HepG2 (cell line): ENCODE measurements at regions not wholly inside any gene's neighbourhood (a gene's known extent, or its start where the extent isn't known, plus 50 kb on each side); places are given as distances from the start of the nearest gene placed in this dataset.
A peak's percentile ranks its signal among the peaks of the same experiment; 100 is the strongest.

ENCODE experiments used
- KLF12 ChIP-seq: sonication (generic); formaldehyde crosslinking; IDR thresholded peaks from 2 replicates; pipeline ENCODE4 v1.4.0; 2020; ENCODE audit warnings: missing genetic modification reagents, borderline replicate concordance
- MAF1 ChIP-seq: sonication (generic); formaldehyde crosslinking; IDR thresholded peaks from 2 replicates; pipeline ENCODE4 v1.5.0; 2020; ENCODE audit warnings: missing genetic modification reagents, borderline replicate concordance
- NFKBIZ ChIP-seq: IDR thresholded peaks from 2 replicates; pipeline ENCODE4 v1.6.1; 2018; ENCODE audit warnings: missing genetic modification reagents, missing compliant biosample characterization
- NR3C1 ChIP-seq: sonication (generic); formaldehyde crosslinking; IDR thresholded peaks from 2 replicates; pipeline ENCODE4 v1.4.0; 2020; ENCODE audit warnings: missing genetic modification reagents
- RCOR2 ChIP-seq: IDR thresholded peaks from 2 replicates; pipeline ENCODE4 v1.6.1; 2016; ENCODE audit warnings: missing biosample characterization, missing genetic modification reagents
- SNAI1 ChIP-seq: sonication (generic); formaldehyde crosslinking; IDR thresholded peaks from 2 replicates; pipeline ENCODE4 v1.5.0; 2020; ENCODE audit warnings: mild to moderate bottlenecking, missing genetic modification reagents, borderline replicate concordance
- SRSF4 ChIP-seq: fragments of 200-400 bp; formaldehyde crosslinking; IDR thresholded peaks from one replicate; pipeline ENCODE4 v1.6.1; 2018; ENCODE audit warnings: mild to moderate bottlenecking, low read depth, low read length, moderate library complexity; ENCODE audit not compliant: poor library complexity, severe bottlenecking
- TCF12 ChIP-seq, 2 experiments: fragments of 450-650 bp in 1 of 2; sonication (generic) in 1 of 2; formaldehyde crosslinking in 1 of 2; IDR thresholded peaks; 2 replicates each; pipeline versions ENCODE4 v1.6.1 to v1.8.0; 2017 to 2022; ENCODE audit warnings: antibody characterized with exemption in 1 of 2, mild to moderate bottlenecking in 1 of 2, missing genetic modification reagents in 1 of 2, moderate library complexity in 1 of 2
- ZNF20 ChIP-seq: sonication (generic); formaldehyde crosslinking; IDR thresholded peaks from 2 replicates; pipeline ENCODE4 v1.4.0; 2020; ENCODE audit warnings: mild to moderate bottlenecking, moderate library complexity, missing genetic modification reagents
- ZNF253 ChIP-seq: sonication (generic); formaldehyde crosslinking; IDR thresholded peaks from 2 replicates; pipeline ENCODE4 v1.8.0; 2022; ENCODE audit warnings: mild to moderate bottlenecking, missing genetic modification reagents, borderline replicate concordance
- ZNF766 ChIP-seq: sonication (generic); formaldehyde crosslinking; IDR thresholded peaks from 2 replicates; pipeline ENCODE4 v1.5.0; 2020; ENCODE audit warnings: missing genetic modification reagents, borderline replicate concordance
- ZSCAN20 ChIP-seq: sonication (generic); formaldehyde crosslinking; IDR thresholded peaks from 2 replicates; pipeline ENCODE4 v1.4.0; 2020; ENCODE audit warnings: missing genetic modification reagents, mild to moderate bottlenecking, borderline replicate concordance
- TF ChIP-seq, protein P1 (sequence below), 2 experiments: fragments of 450-650 bp in 1 of 2; sonication (generic) in 1 of 2; formaldehyde crosslinking; IDR thresholded peaks; 2 replicates each; pipeline versions ENCODE4 v1.5.0 to v1.8.0; 2020 to 2022; ENCODE audit warnings: mild to moderate bottlenecking in 1 of 2, missing genetic modification reagents in 1 of 2
- TF ChIP-seq, protein P2 (sequence below): IDR thresholded peaks from 2 replicates; pipeline ENCODE4 v1.6.1; 2016; ENCODE audit warnings: low read depth, missing genetic modification reagents, missing compliant biosample characterization
- TF ChIP-seq, protein P3 (sequence below): sonication (generic); formaldehyde crosslinking; IDR thresholded peaks from 2 replicates; pipeline ENCODE4 v1.4.0; 2020; ENCODE audit warnings: missing genetic modification reagents, borderline replicate concordance
- TF ChIP-seq, protein P4 (sequence below): sonication (generic); formaldehyde crosslinking; IDR thresholded peaks from 2 replicates; pipeline ENCODE4 v1.4.0; 2020; ENCODE audit warnings: mild to moderate bottlenecking, missing genetic modification reagents

DNA sequence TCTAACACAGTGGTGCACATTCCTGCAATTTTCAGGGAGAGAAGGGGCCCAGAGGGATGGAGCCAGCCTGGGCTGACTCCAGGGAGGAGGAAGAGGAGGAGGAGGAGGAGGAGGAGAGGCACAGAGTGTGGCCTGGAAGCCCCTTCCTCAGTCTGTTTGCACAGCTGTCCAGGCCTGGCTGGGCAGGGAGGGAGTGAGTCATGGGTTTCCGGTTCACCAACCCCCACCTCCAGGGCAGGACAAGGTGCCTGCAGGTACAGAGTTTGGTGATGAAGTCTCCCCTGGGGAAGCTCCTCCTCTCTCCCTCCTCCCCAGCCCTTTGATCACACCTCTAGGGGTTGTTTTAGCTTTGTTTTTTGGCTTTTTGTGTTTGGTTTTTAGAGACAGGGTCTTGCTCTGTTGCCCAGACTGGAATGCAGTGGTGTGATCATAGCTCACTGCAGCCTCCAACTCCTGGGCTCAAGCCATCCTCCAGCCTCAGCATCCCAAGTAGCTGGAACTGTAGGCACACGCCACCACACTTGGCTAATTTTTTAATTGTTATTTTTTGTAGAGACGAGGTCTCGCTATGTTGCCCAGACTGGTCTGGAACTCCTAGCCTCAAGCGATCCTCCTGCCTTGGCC is 77.5 kb upstream of the CUX1 start (continued):
- TF ChIP-seq, protein P1, sequence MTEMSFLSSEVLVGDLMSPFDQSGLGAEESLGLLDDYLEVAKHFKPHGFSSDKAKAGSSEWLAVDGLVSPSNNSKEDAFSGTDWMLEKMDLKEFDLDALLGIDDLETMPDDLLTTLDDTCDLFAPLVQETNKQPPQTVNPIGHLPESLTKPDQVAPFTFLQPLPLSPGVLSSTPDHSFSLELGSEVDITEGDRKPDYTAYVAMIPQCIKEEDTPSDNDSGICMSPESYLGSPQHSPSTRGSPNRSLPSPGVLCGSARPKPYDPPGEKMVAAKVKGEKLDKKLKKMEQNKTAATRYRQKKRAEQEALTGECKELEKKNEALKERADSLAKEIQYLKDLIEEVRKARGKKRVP (CRISPR knock-in tag; IDR thresholded peaks at IDR 0.05): no peak
- TF ChIP-seq, protein P2, sequence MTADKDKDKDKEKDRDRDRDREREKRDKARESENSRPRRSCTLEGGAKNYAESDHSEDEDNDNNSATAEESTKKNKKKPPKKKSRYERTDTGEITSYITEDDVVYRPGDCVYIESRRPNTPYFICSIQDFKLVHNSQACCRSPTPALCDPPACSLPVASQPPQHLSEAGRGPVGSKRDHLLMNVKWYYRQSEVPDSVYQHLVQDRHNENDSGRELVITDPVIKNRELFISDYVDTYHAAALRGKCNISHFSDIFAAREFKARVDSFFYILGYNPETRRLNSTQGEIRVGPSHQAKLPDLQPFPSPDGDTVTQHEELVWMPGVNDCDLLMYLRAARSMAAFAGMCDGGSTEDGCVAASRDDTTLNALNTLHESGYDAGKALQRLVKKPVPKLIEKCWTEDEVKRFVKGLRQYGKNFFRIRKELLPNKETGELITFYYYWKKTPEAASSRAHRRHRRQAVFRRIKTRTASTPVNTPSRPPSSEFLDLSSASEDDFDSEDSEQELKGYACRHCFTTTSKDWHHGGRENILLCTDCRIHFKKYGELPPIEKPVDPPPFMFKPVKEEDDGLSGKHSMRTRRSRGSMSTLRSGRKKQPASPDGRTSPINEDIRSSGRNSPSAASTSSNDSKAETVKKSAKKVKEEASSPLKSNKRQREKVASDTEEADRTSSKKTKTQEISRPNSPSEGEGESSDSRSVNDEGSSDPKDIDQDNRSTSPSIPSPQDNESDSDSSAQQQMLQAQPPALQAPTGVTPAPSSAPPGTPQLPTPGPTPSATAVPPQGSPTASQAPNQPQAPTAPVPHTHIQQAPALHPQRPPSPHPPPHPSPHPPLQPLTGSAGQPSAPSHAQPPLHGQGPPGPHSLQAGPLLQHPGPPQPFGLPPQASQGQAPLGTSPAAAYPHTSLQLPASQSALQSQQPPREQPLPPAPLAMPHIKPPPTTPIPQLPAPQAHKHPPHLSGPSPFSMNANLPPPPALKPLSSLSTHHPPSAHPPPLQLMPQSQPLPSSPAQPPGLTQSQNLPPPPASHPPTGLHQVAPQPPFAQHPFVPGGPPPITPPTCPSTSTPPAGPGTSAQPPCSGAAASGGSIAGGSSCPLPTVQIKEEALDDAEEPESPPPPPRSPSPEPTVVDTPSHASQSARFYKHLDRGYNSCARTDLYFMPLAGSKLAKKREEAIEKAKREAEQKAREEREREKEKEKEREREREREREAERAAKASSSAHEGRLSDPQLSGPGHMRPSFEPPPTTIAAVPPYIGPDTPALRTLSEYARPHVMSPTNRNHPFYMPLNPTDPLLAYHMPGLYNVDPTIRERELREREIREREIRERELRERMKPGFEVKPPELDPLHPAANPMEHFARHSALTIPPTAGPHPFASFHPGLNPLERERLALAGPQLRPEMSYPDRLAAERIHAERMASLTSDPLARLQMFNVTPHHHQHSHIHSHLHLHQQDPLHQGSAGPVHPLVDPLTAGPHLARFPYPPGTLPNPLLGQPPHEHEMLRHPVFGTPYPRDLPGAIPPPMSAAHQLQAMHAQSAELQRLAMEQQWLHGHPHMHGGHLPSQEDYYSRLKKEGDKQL (CRISPR knock-in tag): no peak
- TF ChIP-seq NR3C1 (CRISPR knock-in tag): no peak
- no peak for TF ChIP-seq SNAI1 (CRISPR knock-in tag)
- TF ChIP-seq ZNF253: no peak
- TF ChIP-seq ZSCAN20 (CRISPR knock-in tag): no peak
- TF ChIP-seq TCF12 (IDR thresholded peaks at IDR 0.05): no peak
- peak; percentile 66; the same call in 1 of the 2 replicates for TF ChIP-seq TCF12 (CRISPR knock-in tag; IDR thresholded peaks at IDR 0.05)
- TF ChIP-seq NFKBIZ (CRISPR knock-in tag): no peak
- no peak for TF ChIP-seq ZNF766
- no peak for TF ChIP-seq RCOR2 (CRISPR knock-in tag)
- TF ChIP-seq MAF1: no peak
- TF ChIP-seq, protein P3, sequence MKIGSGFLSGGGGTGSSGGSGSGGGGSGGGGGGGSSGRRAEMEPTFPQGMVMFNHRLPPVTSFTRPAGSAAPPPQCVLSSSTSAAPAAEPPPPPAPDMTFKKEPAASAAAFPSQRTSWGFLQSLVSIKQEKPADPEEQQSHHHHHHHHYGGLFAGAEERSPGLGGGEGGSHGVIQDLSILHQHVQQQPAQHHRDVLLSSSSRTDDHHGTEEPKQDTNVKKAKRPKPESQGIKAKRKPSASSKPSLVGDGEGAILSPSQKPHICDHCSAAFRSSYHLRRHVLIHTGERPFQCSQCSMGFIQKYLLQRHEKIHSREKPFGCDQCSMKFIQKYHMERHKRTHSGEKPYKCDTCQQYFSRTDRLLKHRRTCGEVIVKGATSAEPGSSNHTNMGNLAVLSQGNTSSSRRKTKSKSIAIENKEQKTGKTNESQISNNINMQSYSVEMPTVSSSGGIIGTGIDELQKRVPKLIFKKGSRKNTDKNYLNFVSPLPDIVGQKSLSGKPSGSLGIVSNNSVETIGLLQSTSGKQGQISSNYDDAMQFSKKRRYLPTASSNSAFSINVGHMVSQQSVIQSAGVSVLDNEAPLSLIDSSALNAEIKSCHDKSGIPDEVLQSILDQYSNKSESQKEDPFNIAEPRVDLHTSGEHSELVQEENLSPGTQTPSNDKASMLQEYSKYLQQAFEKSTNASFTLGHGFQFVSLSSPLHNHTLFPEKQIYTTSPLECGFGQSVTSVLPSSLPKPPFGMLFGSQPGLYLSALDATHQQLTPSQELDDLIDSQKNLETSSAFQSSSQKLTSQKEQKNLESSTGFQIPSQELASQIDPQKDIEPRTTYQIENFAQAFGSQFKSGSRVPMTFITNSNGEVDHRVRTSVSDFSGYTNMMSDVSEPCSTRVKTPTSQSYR: peak; percentile 60; the same call in 1 of the 2 replicates
- TF ChIP-seq ZNF20: no peak
- no peak for TF ChIP-seq KLF12
- TF ChIP-seq SRSF4: no peak
- TF ChIP-seq, protein P4, sequence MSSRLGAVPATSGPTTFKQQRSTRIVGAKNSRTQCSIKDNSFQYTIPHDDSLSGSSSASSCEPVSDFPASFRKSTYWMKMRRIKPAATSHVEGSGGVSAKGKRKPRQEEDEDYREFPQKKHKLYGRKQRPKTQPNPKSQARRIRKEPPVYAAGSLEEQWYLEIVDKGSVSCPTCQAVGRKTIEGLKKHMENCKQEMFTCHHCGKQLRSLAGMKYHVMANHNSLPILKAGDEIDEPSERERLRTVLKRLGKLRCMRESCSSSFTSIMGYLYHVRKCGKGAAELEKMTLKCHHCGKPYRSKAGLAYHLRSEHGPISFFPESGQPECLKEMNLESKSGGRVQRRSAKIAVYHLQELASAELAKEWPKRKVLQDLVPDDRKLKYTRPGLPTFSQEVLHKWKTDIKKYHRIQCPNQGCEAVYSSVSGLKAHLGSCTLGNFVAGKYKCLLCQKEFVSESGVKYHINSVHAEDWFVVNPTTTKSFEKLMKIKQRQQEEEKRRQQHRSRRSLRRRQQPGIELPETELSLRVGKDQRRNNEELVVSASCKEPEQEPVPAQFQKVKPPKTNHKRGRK (CRISPR knock-in tag): no peak
